Endothelial cell of umbilical vein (primary cell): ENCODE measurements at regions not wholly inside any gene's neighbourhood (a gene's known extent, or its start where the extent isn't known, plus 50 kb on each side); places are given as distances from the start of the nearest gene placed in this dataset.

Experiments
- EZH2 ChIP-seq: IDR thresholded peaks from 2 replicates; pipeline ENCODE4 v1.6.1; 2012; ENCODE audit warnings: borderline replicate concordance, low read depth, mild to moderate bottlenecking, moderate library complexity, low read length, inconsistent platforms; ENCODE audit not compliant: severe bottlenecking
- FOS ChIP-seq: IDR thresholded peaks from 2 replicates; pipeline ENCODE4 v1.6.1; 2011; ENCODE audit warnings: mild to moderate bottlenecking, low read length, moderate library complexity, borderline replicate concordance; ENCODE audit not compliant: insufficient read depth
- GATA2 ChIP-seq: IDR thresholded peaks from 2 replicates; pipeline ENCODE4 v1.7.0; 2011; ENCODE audit warnings: low read depth, mild to moderate bottlenecking, moderate library complexity, mixed read lengths, low read length; ENCODE audit not compliant: insufficient read length, insufficient read depth
- JUN ChIP-seq: IDR thresholded peaks from 2 replicates; pipeline ENCODE4 v1.6.1; 2011; ENCODE audit warnings: borderline replicate concordance, low read depth; ENCODE audit not compliant: insufficient read length, insufficient read depth
- MYC ChIP-seq: IDR thresholded peaks from one replicate; pipeline ENCODE4 v1.6.1; 2011; ENCODE audit warnings: mild to moderate bottlenecking, low read depth, low read length
- POLR2A ChIP-seq: IDR thresholded peaks from 2 replicates; pipeline ENCODE4 v1.6.1; 2012; ENCODE audit warnings: low read depth, mild to moderate bottlenecking, control low read depth, low read length
- POLR2AphosphoS5 ChIP-seq: IDR thresholded peaks from 2 replicates; pipeline ENCODE4 v1.6.1; 2012; ENCODE audit warnings: low read depth, mild to moderate bottlenecking, control low read depth, low read length, moderate library complexity; ENCODE audit not compliant: insufficient read depth
- TF ChIP-seq, protein P1 (sequence below), 2 donors: IDR thresholded peaks; 1 replicate in 1 of 2; 2 replicates in 1 of 2; pipeline ENCODE4 v1.5.1; 2011; ENCODE audit warnings: low read length in 2 of 2, mild to moderate bottlenecking in 2 of 2, moderate library complexity in 2 of 2, control low read depth in 1 of 2, inconsistent platforms in 1 of 2, low read depth in 1 of 2; ENCODE audit not compliant: insufficient read depth in 1 of 2; ENCODE audit errors: extremely low read depth in 1 of 2
- TF ChIP-seq, protein P2 (sequence below): IDR thresholded peaks from 2 replicates; pipeline ENCODE4 v1.6.1; 2011; ENCODE audit not compliant: insufficient read depth, insufficient read length

DNA sequence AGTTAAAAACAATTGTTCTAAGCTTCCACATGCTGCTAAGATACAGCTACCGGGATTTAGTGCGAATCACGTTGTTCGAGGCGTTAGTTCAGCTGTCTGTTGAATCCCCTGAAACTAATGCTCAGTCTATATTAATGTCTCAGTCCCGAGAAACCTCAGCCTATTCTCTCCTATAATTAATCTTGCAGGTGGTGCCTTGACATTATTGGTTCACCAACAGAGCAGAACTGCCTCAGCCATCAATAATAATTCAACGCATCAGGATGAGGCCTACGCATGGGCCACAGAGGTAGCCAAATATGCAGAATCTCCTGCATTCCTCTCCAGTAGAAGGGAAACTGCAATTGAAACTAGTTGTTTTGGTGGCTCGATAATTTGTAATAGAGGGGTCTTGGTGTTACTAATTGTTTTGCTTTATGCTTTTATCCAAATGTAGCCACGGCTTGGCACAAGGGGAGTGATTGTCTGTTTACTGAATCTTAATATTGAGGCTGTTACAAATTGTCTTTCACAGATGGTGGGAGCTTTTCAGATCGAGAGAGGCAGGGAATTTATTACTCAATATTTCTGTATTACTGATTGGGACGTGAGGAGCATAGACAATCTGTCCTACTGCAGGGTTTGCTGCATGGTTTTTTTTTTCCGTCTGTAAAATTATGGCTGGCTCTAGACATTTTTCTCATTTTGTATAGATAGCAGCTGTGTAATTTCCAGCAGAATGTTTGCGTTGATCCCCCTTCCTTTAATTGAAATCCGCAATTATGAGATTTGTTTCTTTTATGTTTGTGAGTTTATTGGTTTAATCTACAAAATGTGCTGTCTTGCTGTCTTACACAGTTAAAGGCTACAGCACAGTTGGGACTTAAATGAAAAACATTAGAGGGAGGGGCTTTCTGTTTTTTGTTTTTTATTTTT is 1036.5 kb upstream of the NOVA1 start:
- TF ChIP-seq, protein P1, sequence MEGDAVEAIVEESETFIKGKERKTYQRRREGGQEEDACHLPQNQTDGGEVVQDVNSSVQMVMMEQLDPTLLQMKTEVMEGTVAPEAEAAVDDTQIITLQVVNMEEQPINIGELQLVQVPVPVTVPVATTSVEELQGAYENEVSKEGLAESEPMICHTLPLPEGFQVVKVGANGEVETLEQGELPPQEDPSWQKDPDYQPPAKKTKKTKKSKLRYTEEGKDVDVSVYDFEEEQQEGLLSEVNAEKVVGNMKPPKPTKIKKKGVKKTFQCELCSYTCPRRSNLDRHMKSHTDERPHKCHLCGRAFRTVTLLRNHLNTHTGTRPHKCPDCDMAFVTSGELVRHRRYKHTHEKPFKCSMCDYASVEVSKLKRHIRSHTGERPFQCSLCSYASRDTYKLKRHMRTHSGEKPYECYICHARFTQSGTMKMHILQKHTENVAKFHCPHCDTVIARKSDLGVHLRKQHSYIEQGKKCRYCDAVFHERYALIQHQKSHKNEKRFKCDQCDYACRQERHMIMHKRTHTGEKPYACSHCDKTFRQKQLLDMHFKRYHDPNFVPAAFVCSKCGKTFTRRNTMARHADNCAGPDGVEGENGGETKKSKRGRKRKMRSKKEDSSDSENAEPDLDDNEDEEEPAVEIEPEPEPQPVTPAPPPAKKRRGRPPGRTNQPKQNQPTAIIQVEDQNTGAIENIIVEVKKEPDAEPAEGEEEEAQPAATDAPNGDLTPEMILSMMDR (IDR thresholded peaks at IDR 0.05; ENCODE audit: extremely low read depth in 1 of 2, insufficient read depth in 1 of 2, low read depth in 1 of 2, low read length in 2 of 2): no peak
- TF ChIP-seq EZH2 (no peak), POLR2AphosphoS5 (no peak), JUN (no peak), POLR2A (no peak), MYC (no peak), FOS (no peak), GATA2 (no peak)
- TF ChIP-seq, protein P2, sequence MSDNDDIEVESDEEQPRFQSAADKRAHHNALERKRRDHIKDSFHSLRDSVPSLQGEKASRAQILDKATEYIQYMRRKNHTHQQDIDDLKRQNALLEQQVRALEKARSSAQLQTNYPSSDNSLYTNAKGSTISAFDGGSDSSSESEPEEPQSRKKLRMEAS: no peak
